GM21529 (cell line): ENCODE measurements at regions not wholly inside any gene's neighbourhood (a gene's known extent, or its start where the extent isn't known, plus 50 kb on each side); places are given as distances from the start of the nearest gene placed in this dataset.
"Not testable (repeated sequence)": the region's sequence is repeated elsewhere in the genome, so short reads cannot be mapped to it uniquely, and the experiment has no call there.

Source experiments
- ATAC-seq: cut with Tn5 transposase; IDR thresholded peaks from one replicate; pipeline ENCODE4 v1.9.1; 2021; ENCODE audit not compliant: unreplicated experiment

DNA sequence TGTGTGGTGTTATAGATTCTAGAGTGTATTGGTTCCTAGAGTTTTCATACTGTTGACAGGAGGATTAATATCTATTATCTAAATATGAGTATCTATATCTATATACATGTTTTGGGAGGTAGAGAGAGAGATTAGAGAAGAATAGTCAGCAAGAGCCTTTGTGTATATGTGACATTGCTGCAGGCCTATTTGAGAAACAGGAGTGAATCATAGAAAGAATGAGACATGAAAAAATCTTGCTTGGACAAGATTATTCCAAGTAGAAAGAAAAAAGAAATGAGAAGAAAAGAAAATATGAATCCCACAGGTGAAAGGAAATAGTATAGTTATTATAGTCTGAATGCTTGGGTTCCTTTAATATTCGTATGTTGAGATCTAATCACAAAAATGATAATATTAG, 720.4 kb downstream of the RERGL start:
- ATAC-seq: no peak

DNA sequence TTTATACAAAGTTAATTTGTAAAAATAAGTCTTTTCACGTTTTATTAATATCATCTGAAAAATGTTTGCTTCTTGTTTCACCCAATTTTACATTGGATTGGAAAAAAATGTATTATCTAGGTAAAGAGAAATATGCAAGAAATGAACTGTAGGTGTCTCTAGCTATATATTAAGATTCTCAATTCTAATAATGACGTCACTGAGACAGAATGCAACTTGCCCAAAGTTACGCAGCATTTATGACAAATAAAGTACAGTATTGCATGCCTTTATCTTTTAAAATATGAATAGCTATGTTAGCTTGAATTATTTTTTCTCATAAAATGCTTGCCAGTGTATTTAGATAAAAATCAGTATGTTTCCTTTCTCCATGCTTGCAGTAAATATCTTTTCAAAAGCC, 728.8 kb downstream of the RERGL start:
- ATAC-seq: no peak

GRCh38 chr12:17358835-17359234, 731.2 kb downstream of the RERGL start:
- ATAC-seq: no peak

- no peak for ATAC-seq
These were observed 732.6 kb downstream of the RERGL start for GRCh38 chr12:17357396-17357795.

GRCh38 chr12:17352164-17352563, 737.8 kb downstream of the RERGL start:
- ATAC-seq: no peak

DNA sequence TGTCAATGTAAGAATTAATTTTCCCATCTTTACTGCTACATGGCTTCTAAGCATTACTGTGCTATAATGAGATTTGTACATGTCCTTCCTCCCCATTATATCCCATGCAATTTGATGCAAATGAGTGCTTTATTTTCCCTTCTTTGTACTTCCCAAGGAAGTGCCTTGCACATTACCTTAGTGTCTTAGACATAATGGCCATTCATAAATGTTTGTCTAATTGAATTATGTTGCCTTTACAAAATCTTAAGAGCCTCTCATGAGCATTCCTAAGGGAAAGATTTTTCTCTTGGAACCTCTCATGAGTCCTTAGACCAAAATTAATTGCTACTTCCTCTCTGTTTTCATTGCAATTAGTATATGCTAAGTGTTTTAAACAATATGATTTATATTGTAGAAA, 741.7 kb downstream of the RERGL start:
- ATAC-seq: no peak

DNA sequence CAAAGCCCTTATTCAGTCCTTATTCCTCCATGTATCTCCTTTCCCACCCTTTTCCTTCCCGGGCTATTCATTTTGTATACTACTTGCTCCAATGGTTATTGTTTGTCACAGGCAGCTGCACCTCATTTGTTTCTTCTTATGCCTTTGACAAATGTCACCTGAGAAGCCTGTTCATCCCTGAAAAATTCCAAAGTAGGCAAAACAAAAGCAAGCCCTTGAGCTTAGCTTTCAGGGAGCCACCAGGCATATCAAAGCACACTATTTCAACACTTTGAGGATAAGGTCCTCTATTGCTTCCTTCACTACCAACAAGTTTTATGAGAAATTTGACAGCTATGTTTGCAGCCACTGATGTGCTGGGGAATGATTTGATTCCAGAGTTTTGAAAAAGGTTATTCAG, 738.7 kb upstream of the LMO3 start:
- ATAC-seq: no peak

GRCh38 chr12:17342381-17342961, 736.5 kb upstream of the LMO3 start:
- no peak for ATAC-seq

GRCh38 chr12:17335487-17335886, 729.5 kb upstream of the LMO3 start:
- ATAC-seq: no peak

DNA sequence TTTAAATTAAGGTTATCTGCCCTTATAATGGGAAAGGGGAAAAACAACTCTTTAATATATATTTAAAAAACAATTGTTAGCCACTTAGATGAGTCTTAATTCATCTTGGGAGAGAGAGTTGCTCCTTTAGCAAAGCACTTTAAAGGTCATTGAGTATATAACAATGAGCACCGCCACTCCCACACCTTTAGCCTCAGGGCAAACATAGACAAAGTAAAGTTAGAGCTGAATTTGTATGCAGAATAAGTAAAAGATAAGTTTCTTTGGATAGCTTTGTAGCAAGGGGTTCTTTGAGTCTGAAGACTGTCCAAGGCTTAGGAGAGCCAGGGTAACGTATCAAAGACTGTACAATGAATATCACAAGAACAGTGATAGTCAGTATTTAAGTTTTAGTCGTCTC, 728.8 kb upstream of the LMO3 start:
- no peak for ATAC-seq

DNA sequence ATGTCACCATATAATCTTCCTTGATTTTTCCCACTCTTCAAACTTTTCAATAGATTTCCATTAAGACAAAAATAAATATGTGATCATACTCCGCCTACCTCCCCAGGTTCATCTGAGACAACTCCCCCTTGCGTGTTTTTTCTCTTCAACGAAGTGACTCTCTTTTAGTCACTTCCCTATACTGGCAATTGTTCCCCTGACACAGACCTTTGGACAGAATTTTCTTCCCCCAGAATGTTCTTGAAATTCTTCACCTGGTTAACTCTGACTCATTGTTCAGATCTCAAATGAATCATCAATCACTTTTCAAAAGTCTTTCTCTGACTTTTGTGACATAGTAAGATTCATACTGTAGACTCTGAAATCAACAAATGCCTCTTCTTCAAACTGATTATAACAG, 727.3 kb upstream of the LMO3 start:
- no peak for ATAC-seq

- no peak for ATAC-seq
These were observed 720.7 kb upstream of the LMO3 start for GRCh38 chr12:17326649-17327048.

GRCh38 chr12:17322090-17322489, 716.1 kb upstream of the LMO3 start:
- ATAC-seq: no peak

DNA sequence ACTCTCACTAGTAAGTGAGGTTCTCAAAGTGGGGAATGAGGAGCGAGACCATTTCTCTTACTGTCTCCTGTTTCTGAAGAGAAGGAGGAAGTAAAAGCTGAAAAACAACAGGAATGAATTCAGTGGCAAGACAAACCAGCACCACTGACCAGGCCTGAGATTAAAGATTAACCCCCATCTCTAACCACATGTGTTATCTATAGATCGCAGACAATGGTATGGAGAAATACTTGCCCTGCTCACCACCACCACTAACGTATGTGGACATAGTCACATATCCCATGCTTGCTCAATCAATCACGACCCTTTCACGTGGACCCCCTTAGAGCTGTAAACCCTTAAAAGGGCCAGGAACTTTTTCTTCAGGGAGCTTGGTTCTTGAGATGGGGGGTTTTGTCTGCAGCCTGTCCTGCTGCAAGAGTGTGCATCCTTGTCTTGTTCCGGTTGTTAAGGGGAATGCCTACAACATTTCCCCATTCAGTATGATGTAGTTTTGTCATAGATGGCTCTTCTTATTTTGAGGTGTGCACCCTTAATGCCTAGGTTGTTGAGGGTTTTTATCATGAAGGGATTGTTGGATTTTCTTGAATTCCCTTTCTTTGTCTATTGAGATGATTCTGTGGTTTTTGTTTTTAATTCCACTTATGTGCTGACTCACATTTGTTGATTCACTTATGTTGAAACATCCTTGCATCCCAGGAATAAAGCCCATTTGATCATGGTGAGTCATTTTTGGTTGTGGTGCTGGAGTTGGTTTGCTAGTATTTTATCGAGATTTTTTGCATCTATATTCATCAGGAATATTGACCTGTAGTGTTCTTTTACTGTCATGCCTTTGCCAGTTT, 698.8 kb upstream of the LMO3 start:
- no peak for ATAC-seq

DNA sequence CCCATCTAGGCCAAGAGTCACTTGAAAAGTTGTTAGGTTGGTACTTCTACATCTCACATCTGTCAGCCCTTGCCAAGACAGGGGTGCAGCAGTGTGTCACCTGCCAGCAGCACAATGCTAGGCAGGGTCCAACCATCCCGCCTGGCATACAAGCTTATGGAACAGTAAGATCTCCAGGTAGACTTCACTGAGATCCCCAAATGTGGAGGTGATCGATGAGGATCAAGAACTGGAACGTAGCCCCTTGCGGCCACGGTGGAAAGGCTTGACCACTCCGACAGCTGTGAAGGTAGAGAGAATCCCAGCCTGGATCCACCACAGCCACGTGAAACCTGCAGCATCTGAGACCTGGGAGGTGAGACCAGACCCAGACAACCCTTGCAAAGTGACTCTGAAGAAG, 696.0 kb upstream of the LMO3 start:
- no peak for ATAC-seq

GRCh38 chr12:17301544-17301943, 695.6 kb upstream of the LMO3 start:
- no peak for ATAC-seq

GRCh38 chr12:17296882-17297281, 690.9 kb upstream of the LMO3 start:
- no peak for ATAC-seq

DNA sequence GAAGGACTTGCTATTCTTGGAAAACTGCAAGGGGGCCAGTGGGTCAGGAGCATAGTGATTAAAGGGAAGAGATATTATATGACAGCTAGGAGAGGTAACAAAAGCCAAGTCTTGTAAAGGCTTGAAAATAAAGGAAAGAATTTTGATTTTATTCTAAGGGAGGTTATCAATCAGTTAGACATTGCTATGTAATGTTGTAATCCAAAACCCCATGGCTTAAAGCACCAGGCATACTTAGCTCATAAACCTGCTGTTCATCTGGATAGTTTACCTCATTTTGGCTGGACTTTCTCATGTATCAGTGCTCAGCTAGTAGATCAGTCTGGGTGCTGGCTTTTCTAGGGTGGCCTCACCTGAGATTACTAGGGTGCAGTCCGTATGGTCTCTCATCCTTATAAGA, 680.9 kb upstream of the LMO3 start:
- ATAC-seq: no peak

DNA sequence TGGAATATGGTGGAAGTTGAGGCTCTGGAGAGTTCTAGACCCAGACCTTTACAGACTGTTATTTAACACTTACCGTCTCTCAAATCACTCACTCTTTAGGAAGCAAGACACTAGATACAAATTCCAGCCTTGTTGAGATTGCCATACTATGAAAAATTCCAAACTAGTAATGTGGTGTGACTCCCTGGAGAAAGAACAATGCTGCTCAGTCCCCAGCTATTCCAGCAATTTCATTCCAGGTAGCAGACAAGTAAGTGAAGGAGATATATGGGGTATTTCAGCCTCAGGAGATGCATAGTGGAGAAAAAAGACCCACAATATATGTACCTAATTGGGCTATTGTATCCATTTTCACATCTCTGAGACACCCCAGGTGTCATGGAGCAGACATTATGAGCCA, 678.9 kb upstream of the LMO3 start:
- ATAC-seq: no peak

GRCh38 chr12:17283563-17283962, 677.6 kb upstream of the LMO3 start:
- no peak for ATAC-seq

DNA sequence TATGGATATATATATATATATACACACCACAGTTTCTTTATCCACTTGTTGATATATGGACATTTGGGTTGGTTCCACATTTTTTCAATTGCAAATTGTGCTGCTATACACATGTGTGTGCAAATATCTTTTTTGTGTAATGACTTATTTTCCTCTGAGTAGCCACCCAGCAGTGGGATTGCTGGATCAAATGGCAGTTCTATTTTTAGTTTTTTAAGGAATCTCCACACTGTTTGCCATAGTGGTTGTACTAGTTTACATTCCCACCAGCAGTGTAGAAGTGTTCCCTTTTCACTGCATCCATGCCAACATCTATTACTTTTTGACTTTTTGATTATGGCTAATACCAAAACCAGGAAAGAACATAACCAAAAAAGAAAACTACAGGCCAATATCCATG, 676.2 kb upstream of the LMO3 start:
- ATAC-seq: not testable (repeated sequence)

GRCh38 chr12:17278946-17279345, 673.0 kb upstream of the LMO3 start:
- ATAC-seq: no peak

DNA sequence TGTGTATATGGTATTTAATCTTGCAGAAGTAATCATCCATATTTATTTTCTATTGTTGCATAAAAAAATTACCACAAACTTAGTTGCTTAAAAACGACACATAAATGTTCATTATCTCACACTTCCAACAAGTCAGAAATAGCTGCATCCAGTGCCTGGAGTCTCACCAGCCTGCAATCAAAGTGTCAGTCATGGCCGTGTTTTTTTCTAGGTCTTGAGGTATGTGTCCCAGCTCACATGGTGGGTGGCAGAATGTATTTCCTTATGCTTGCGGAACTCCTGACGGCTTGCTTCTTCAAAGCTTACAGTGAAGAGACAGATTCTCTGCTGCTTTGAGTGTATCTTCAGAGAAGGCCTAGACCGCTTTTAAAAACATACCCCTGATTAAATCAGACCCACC, 670.2 kb upstream of the LMO3 start:
- ATAC-seq: no peak
